GM20431 (cell line): ENCODE measurements at regions not wholly inside any gene's neighbourhood (a gene's known extent, or its start where the extent isn't known, plus 50 kb on each side); places are given as distances from the start of the nearest gene placed in this dataset.
"Not testable (repeated sequence)": the region's sequence is repeated elsewhere in the genome, so short reads cannot be mapped to it uniquely, and the experiment has no call there.

Experiments used
- in situ Hi-C: fragments of 300-500 bp; cut with MseI, MboI; formaldehyde crosslinking; loops from one replicate; pipeline ENCODE4 v1.15.0; 2020; ENCODE audit warnings: low sequenced_read_pairs; ENCODE audit not compliant: unreplicated experiment

GRCh38 chr17:71633391-71633849, 487.4 kb upstream of the SOX9 start:
- in situ Hi-C loops: no loop called here

- in situ Hi-C loops: no loop called here
Measured at GRCh38 chr17:71634376-71634775, 486.4 kb upstream of the SOX9 start.

- in situ Hi-C loops: no loop called here
Measured at GRCh38 chr17:71635187-71635586, 485.6 kb upstream of the SOX9 start.

- in situ Hi-C loops: no loop called here
Measured at GRCh38 chr17:71636644-71637043, 484.2 kb upstream of the SOX9 start.

- in situ Hi-C loops: no loop called here
Measured at GRCh38 chr17:71638668-71639067, 482.2 kb upstream of the SOX9 start.

- in situ Hi-C loops: no loop called here
Measured at GRCh38 chr17:71639865-71640264, 481.0 kb upstream of the SOX9 start.

DNA sequence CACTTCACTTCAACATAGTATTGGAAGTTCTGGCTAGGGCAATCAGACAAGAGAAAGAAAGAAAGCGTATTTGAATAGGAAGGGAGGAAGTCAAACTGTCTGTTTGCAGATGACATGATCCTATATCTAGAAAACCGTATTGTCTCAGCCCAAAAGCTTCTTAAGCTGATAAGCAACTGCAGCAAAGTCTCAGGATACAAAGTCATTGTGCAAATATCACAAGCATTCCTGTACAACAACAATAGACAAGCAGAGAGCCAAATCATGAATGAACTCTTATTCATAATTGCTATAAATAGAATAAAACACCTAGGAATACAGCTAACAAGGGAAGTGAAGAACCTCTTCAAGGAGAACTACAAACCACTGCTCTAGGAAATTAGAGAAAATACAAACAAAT, 473.9 kb upstream of the SOX9 start:
- in situ Hi-C loops: not testable (repeated sequence)

GRCh38 chr17:71648342-71648741, 472.5 kb upstream of the SOX9 start:
- in situ Hi-C loops: not testable (repeated sequence)

GRCh38 chr17:71649941-71650350, 470.9 kb upstream of the SOX9 start:
- in situ Hi-C loops: no loop called here

DNA sequence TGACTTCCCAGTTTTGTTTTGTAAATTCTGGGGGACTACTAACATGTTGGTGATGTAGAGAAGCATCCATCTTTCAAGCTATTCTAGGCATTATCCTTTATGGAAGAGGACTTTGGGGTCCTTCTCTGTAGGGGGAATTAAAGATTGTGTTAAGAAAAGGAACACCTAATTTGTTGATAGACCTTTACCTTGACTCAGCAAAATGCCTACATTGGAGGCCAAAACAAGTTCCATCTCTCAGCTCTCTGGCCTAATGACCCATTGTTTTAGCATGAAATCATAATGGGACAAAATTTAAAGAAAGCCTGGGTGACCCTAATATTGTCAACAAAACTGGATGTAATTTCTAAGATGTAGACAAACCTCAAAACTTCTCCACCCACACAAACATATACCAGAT, 465.3 kb upstream of the SOX9 start:
- in situ Hi-C loops: no loop called here

DNA sequence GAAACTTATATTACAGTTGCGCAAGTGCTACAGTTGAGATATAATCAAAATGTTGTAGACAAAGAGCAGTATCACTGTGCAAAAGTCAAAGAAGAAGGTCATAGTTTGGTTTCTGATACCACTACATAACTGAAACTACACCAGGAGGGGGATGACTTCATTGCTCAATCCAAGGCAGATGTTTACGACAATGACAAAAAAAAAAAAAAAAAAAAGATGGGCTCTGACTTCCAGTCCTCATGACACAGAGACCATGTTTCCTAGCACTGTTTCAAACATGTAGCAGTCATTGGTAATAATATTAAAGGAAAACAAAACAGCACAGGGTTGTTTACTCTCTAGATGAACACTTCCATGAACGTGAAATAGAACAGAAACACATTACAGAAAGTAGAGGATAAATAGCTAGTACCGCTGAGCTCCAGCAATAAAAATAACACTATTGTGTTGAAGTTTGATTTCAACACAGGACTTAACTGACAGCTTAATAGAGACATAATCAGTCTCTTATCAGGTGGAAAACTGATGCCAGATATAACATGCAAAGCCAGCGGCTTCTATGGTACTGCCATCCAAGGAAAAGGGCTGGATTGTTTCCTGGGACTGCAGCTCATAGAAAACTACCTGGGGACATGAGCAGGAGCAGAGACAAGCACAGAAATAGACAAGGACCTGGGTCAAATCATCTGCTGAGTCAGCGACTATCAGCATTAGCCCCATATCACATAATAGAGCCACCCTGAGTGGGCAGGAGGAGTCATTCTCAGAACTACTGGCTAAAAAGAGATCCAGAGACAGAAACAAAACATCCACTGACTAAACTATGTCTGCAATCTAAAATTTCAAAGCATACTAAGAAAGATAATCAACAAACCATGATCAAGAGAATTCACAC, 463.6 kb upstream of the SOX9 start:
- in situ Hi-C loops: no loop called here

GRCh38 chr17:71658996-71659395, 461.8 kb upstream of the SOX9 start:
- in situ Hi-C loops: no loop called here

GRCh38 chr17:71664861-71665260, 456.0 kb upstream of the SOX9 start:
- in situ Hi-C loops: no loop called here

GRCh38 chr17:71666047-71666446, 454.8 kb upstream of the SOX9 start:
- in situ Hi-C loops: no loop called here

DNA sequence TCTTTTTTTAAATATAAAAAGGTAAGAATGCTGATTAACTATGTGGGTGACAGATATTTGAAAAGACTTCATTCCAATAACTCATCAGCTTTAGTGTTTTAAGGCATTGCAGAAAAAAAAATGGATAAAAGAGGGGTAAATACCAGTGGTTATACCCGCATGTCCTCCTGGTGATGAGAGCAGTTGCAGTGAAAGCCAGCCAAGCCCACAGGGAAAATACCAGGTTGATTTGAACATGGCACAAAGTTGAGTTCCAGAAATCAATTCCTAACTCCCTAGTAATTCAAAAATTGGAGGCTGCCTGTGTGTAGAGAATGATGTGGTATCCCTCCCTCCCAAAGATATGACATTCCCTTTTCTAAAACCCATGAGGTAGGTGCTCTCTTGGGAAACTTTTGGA, 453.2 kb upstream of the SOX9 start:
- in situ Hi-C loops: no loop called here

DNA sequence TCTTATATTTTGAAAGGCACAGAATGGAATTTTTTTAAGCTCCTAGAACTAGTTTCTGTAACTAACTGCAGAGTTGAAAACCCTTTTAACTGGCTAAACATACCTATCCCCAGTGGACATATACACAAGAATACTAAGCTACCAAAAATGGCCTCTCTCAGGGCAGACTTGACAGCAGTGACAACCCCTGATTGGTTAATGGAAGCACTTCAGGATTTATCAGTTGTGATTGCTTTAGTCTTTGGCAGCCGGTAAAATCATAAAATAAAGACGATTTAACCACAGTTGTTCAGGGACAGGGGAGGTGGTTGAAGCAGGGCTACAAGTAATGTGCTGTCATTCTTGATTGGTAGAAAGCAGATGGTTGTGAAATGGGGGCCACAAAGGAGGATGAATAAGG, 452.0 kb upstream of the SOX9 start:
- in situ Hi-C loops: no loop called here

DNA sequence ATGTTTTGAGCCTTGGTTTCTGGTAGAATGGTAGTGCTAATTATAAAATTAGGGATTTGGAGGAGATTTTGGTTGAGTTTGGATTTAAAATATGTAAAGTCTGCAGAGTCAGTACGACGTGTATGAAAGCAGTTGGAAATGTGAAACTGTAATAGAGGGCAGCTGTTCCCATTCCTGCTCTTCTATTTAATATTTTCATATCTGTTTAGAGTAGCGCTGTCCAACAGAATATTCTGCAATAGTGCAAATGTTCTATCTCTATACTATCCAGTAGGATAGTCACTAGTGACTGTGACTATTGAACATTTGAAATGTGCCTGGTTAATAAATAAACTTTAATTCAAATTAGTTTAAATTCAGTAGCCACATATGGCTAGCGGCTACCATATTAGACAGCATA, 443.4 kb upstream of the SOX9 start:
- in situ Hi-C loops: no loop called here

GRCh38 chr17:71679832-71680231, 441.0 kb upstream of the SOX9 start:
- in situ Hi-C loops: no loop called here

- in situ Hi-C loops: no loop called here
Measured at GRCh38 chr17:71681427-71682173, 439.2 kb upstream of the SOX9 start.

GRCh38 chr17:71682174-71682494, 438.7 kb upstream of the SOX9 start:
- in situ Hi-C loops: no loop called here

GRCh38 chr17:71689782-71690181, 431.0 kb upstream of the SOX9 start:
- in situ Hi-C loops: no loop called here
